ENCODE measurements at regions not wholly inside any gene's neighbourhood (a gene's known extent, or its start where the extent isn't known, plus 50 kb on each side); places are given as distances from the start of the nearest gene placed in this dataset.

- DNase-seq, result no peak
Observed at GRCh38 chr13:90950160-90950559, 397.3 kb upstream of the MIR17HG start.

- no peak for DNase-seq
Observed at GRCh38 chr13:90951663-90952062, 395.8 kb upstream of the MIR17HG start.

DNA sequence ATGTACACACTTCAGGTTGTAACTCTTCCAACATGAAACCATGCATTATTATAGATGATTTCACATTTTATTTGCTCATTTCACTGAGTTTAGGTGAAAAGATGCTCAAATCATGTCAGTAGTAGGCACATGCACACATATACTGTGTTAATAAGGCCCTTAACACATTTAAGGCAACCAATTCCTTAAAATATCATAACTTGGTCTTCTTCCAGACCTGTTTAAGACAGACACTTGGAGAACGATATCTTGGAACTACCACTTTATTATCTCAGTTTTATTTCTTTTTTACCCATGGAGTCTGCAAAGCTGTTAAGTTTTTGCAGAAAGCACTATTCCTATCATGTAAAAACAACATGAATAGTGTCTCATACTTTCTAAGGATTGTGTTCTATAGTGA is 395.2 kb upstream of the MIR17HG start:
- DNase-seq, result no peak

DNA sequence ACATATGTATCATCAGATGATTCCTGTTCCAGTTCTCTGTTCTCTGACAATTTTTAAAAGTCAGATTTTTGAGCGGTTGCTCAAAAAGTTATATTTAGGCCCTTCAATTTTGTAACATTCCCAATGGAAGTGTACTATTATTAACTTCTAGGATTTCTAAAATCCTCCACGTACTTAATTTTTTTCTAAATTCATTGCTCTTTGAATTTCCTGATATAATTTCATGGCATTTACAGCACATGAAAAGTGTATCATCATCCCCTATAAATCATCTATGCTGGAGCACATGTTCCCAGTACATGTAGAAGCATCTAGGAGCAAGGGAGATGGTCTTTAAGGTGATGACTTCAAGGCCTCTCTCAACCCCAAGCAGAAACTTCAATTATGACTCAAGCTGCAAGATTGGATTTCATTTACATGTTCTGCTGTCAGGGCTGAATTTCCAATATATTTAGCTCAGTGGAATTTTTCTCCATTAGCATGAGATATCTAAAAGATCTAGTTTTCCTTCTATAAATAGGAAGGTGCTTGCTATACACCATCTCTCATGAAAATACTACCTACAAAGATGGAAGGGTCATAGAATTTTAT is 392.8 kb upstream of the MIR17HG start:
- DNase-seq, result no peak

GRCh38 chr13:90956031-90956430 is 391.5 kb upstream of the MIR17HG start:
- DNase-seq, result no peak

DNA sequence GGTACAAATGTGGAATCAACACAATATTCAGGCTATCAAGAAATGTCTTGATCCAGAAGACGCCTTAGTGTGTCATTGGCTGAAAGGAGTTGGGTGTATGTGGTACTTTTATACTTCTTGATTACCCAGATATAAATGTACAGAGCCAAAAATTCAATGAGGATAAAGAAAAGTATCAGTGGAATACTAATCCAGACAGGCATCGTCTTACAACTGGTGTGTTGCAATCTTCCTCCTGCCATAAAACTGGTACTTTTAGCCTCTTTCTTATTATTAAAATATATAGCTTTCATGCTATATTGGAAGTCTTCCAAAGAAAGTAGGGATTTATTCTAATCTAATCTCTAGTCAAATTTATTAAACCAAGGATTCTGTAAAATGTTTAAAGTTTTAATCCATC is 388.6 kb upstream of the MIR17HG start:
- DNase-seq, result no peak

DNA sequence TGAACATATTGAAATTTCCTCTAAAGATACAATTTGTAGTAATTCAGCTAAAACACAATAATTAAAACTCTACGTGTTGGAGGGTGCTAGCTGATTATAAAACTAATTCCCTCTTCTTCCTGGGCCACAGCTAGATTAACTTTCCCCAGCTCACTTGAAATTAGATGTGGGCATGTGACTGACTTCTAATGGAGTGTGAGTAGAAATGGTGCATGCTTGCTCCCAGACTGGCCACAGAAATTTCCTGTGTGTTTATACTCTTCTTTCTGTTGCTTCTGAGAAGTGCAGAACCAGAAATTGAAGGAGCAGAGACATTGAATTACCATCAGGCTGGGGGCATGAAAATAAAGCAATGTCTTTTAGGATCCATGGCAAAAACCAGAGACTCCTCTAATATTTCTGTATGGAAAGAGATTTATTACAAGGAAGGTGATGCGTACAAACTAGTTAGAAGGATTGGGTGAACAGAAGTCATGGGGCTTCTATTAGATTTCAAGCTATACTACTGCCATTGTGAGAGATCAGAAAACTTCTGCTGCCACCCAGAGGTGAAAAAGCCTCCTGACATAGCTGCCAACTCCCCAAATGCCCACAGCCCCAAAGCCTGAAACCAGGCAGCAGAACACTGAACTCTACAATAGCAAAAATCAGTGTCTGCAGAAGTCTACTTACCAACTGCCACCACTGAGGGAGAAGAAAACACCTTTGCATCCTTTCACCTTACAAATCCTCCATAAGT is 379.2 kb upstream of the MIR17HG start:
- no peak for DNase-seq

- no peak for DNase-seq
Observed at GRCh38 chr13:90974249-90974975, 373.1 kb upstream of the MIR17HG start.

DNA sequence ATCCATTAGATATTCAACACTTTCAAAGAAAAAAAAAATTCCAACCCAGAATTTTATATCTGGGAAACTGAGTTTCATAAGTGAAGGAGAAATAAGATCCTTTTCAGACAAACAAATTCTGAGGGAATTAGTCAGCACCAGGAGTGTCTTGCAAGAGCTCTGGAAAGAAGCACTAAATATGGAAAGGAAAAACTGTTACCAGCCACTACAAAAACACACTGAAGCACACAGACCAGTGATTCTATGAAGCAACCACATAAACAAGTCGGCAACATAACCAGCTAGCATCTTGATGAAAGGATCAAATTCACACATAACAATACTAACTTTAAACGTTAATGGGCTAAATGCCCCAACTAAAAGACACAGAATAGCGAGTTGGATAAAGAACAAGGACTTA is 368.4 kb upstream of the MIR17HG start:
- DNase-seq, result no peak

DNA sequence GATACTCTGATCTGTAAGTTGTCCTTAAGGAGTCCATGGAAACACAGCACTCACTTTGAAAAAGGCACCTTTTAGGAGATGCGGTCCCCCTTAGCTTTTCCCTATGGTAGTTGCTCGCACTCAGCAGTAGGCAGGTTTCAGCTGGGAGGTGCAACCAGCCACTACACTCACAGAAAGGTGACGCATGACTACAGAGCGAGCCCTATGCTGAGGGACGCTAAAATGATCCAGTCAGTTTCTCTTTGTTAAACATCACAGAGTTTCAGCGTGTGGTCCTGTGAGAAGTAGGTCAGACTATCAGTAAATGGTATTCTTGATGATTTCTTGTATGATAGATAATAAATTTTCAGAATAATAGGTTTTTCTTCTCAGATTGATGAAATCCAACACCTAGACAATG is 362.7 kb upstream of the MIR17HG start:
- no peak for DNase-seq

DNA sequence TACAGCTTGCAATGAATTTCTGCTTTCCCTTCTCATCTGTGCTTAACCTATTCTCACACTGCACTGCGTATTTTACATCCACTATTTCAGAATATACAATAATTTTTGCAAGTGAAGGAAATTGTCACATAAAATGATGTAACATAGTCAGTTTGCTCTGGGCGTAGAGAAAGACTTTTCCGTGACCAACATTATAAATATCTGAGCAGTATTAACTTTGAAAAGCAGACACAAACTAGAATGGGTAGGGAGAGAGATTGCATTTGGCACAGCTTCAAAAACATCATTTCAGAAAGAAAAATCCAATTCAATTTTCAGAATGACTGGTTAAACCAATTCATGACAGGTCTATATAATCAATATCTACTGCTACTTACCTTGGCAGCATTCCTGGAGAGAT is 352.5 kb upstream of the MIR17HG start:
- no peak for DNase-seq

DNA sequence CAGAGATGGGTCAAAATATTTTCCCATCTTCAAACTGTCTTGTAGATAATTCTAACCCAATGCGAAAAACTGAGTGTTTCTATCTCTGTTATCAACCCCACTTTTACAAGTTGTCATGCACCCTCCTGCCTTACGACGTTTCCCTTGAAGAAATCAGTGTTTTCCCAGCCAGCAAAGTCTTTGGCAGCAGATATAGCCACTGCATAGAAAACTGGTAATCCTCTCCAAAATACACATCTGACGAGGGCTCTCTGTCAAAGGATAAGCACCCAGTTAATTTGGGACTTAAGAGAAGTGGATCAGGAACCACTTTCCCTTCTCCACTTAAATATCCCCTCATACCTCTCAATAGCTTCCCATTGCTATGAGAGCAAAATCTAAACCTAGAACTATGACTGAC is 351.9 kb upstream of the MIR17HG start:
- no peak for DNase-seq

DNA sequence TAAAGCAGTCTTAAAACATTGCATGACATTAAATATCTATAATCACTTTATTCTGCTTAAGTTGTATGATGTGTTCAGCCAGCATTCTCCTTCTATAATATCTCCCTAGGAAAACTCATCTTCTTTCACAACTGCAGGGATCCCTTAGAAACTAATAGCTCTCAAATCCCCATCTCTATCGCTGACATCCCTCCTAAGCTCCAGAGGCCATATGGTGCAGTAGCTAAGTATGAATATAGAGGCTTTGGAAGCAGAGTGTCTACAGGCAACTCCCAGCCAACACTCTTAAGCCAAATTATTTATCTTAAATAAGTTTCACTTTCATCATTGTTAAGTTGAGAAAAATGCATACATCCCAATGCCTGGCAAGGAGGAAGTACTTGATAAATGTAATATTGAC is 349.5 kb upstream of the MIR17HG start:
- DNase-seq, result no peak

DNA sequence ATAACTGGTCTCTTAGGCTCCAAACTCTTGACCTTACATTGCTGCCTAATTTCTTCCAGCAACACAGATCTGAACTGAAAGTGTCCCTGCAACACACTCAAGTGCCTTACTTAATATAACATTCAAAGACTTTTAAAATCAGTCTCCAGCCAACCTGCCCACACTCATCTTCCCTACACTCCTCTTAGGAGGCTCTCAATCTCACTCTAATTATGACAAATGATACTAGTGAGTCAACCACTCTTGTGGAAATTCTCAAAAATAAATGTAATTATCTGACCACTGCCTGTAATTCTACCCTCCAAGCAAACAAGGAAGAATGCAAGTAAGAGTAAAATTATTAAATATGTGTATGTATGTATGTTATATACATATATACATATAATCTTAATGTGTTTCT is 348.1 kb upstream of the MIR17HG start:
- no peak for DNase-seq

GRCh38 chr13:91001371-91001770 is 346.1 kb upstream of the MIR17HG start:
- DNase-seq, result no peak

DNA sequence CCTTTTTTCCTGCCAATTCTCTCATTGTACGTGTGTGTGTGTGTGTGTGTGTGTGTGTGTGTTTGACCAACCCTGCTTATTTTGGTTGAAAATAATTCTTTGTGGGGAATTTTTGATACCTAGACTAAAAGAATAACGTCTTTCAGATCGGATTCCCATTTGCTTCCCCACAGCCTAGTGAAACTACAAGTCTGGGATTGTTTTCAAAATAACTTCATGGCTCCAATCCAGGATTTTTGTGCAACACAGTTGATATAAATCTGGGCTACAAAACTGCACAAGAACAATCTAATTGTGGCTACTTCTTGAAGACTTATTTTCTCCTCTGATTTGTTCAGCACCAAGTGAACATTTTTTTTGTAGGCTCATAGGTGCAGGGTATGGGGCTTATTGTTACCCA is 332.8 kb upstream of the MIR17HG start:
- no peak for DNase-seq

GRCh38 chr13:91017031-91017668 is 330.3 kb upstream of the MIR17HG start:
- DNase-seq, result peak; percentile 54

DNA sequence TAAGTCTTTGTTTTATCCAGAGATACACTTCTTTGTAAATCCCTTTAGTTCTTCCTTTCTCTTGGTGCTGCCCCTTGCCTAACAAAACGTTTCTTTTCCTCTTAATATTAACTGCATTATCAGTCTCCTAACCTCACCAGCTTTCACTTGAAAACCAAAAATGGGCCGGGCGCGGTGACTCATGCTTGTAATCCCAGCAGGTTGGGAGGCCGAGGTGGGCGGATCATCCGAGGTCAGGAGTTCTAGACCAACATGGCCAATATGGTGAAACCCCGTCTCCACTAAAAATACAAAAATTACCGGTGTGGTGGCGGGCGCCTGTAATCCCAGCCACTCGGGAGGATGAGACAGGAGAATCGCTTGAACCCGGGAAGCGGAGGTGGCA is 329.8 kb upstream of the MIR17HG start:
- DNase-seq, result no peak

DNA sequence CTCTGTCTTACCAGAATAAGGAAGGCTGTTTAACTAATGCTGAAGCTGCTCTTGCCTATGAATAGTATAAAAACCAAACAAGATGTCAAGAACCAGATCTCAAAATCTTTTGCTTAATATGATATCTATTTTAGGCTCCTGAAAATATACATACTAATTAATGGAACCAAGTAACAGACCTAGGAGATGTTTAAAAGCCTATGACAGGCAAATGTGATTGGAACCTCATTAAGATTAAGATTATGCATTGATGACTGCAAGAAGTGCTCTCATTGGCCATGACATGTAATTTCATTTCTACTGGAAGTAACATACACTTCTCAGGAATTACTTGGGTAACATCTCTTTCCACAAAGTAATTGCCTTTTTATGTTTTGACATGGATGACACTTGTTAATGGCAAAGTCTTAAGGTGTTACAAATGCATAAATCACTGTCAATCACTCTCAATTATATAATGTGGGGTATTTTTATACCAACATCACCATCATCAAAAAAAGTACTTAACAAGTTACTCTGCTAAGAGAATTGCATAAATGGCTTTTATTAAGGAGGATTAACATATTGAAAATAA is 326.9 kb upstream of the MIR17HG start:
- no peak for DNase-seq

GRCh38 chr13:91024157-91024792 is 323.2 kb upstream of the MIR17HG start:
- DNase-seq, result no peak

- DNase-seq, result no peak
Observed at GRCh38 chr13:91025442-91025841, 322.0 kb upstream of the MIR17HG start.

GRCh38 chr13:91031508-91031907 is 316.0 kb upstream of the MIR17HG start:
- DNase-seq, result no peak

GRCh38 chr13:91032104-91032503 is 315.4 kb upstream of the MIR17HG start:
- no peak for DNase-seq
